Endothelial cell of umbilical vein (primary cell): ENCODE measurements at regions not wholly inside any gene's neighbourhood (a gene's known extent, or its start where the extent isn't known, plus 50 kb on each side); places are given as distances from the start of the nearest gene placed in this dataset.

Experiments used
- BruUV-seq: library from RNA; stranded (reverse); fragments of 400-500 nt; replicated peaks from 2 replicates; lab custom pipeline; 2021; lab: Mats Ljungman, UMichigan
- CTCF ChIA-PET: fragments of 300-600, 350-600 bp; sonication (Branson Sonifier 250); formaldehyde crosslinking; loops from one replicate; lab custom pipeline; 2021; ENCODE audit warnings: antibody characterized with exemption, inconsistent platforms; lab: Charles Lee
- POLR2A ChIA-PET: fragments of 300-600, 350-600 bp; sonication (Branson Sonifier 250); formaldehyde crosslinking; loops from one replicate; lab custom pipeline; 2021; ENCODE audit warnings: antibody characterized with exemption, inconsistent platforms; lab: Charles Lee
- DNase-seq: peaks from one replicate; pipeline ENCODE4 v3.0.0-alpha.2; 2011; ENCODE audit warnings: low read depth, low spot score
- FAIRE-seq: peaks from 2 replicates; lab custom pipeline; 2011; peaks lifted over from hg19 to GRCh38; lab: Jason Lieb, UNC
- H2AFZ ChIP-seq: 2 replicates; pipeline ENCODE4 v1.6.0; 2012; ENCODE audit warnings: low read depth, low read length, control low read depth, inconsistent platforms
- H3K27ac ChIP-seq: 2 replicates; pipeline ENCODE4 v1.5.1; 2011; ENCODE audit warnings: low read depth, mild to moderate bottlenecking, control low read depth, low read length, moderate library complexity; ENCODE audit not compliant: insufficient read depth
- H3K27me3 ChIP-seq, 2 experiments: 2 replicates each; pipeline versions ENCODE4 v1.6.0 to v1.6.1; 2011; ENCODE audit warnings: low read length in 2 of 2, mixed read lengths in 1 of 2; ENCODE audit not compliant: control insufficient read depth in 2 of 2, insufficient read depth in 2 of 2
- H3K36me3 ChIP-seq, 2 experiments: 2 replicates in 1 of 2; 3 replicates in 1 of 2; pipeline ENCODE4 v1.5.1; 2011; ENCODE audit warnings: low read length in 2 of 2, mild to moderate bottlenecking in 1 of 2, moderate library complexity in 1 of 2; ENCODE audit not compliant: control insufficient read depth in 2 of 2, insufficient read depth in 2 of 2; ENCODE audit errors: extremely low read depth in 1 of 2
- H3K4me1 ChIP-seq: 3 replicates; pipeline ENCODE4 v1.5.1; 2011; ENCODE audit warnings: mild to moderate bottlenecking, low read length; ENCODE audit not compliant: control insufficient read depth, insufficient read depth; ENCODE audit errors: extremely low read depth
- H3K4me2 ChIP-seq: 2 replicates; pipeline ENCODE4 v1.6.1; 2011; ENCODE audit warnings: low read length, control low read depth, mixed read lengths; ENCODE audit not compliant: insufficient read depth
- H3K4me3 ChIP-seq, 3 experiments: fragments of 200-600 bp in 1 of 3; sonication (generic), shearing (Covaris generic) in 1 of 3; replicated peaks in 1 of 3; 2 replicates each; pipeline ENCODE4 v1.5.1; 2011 to 2016; ENCODE audit warnings: control low read depth in 3 of 3, low read length in 3 of 3, mild to moderate bottlenecking in 2 of 3, inconsistent platforms in 1 of 3, low read depth in 1 of 3, moderate library complexity in 1 of 3; ENCODE audit not compliant: insufficient read depth in 1 of 3
- H3K79me2 ChIP-seq: 2 replicates; pipeline ENCODE4 v1.6.0; 2012; ENCODE audit warnings: low read length, inconsistent platforms; ENCODE audit not compliant: control insufficient read depth, insufficient read depth
- H3K9ac ChIP-seq: replicated peaks from 2 replicates; pipeline ENCODE3; 2011; ENCODE audit warnings: low read length, control low read depth; ENCODE audit not compliant: insufficient read depth; ENCODE audit errors: extremely low read depth
- H3K9me1 ChIP-seq: replicated peaks from 3 replicates; pipeline ENCODE4 v1.6.0; 2011; ENCODE audit warnings: mild to moderate bottlenecking, low read length; ENCODE audit not compliant: control insufficient read depth, insufficient read depth; ENCODE audit errors: extremely low read depth
- H3K9me3 ChIP-seq: replicated peaks from 2 replicates; pipeline ENCODE4 v1.5.1; 2012; ENCODE audit warnings: low read length, inconsistent platforms; ENCODE audit not compliant: control insufficient read depth, insufficient read depth
- H4K20me1 ChIP-seq: replicated peaks from 2 replicates; pipeline ENCODE3; 2011; ENCODE audit warnings: mild to moderate bottlenecking, low read length; ENCODE audit not compliant: control insufficient read depth, insufficient read depth; ENCODE audit errors: extremely low read depth
- CTCF ChIP-seq, 2 donors: IDR thresholded peaks; 1 replicate in 1 of 2; 2 replicates in 1 of 2; pipeline ENCODE4 v1.5.1; 2011; ENCODE audit warnings: low read length in 2 of 2, mild to moderate bottlenecking in 2 of 2, moderate library complexity in 2 of 2, control low read depth in 1 of 2, inconsistent platforms in 1 of 2, low read depth in 1 of 2; ENCODE audit not compliant: insufficient read depth in 1 of 2; ENCODE audit errors: extremely low read depth in 1 of 2
- EZH2 ChIP-seq: IDR thresholded peaks from 2 replicates; pipeline ENCODE4 v1.6.1; 2012; ENCODE audit warnings: borderline replicate concordance, low read depth, mild to moderate bottlenecking, moderate library complexity, low read length, inconsistent platforms; ENCODE audit not compliant: severe bottlenecking
- FOS ChIP-seq: IDR thresholded peaks from 2 replicates; pipeline ENCODE4 v1.6.1; 2011; ENCODE audit warnings: mild to moderate bottlenecking, low read length, moderate library complexity, borderline replicate concordance; ENCODE audit not compliant: insufficient read depth
- GATA2 ChIP-seq: IDR thresholded peaks from 2 replicates; pipeline ENCODE4 v1.7.0; 2011; ENCODE audit warnings: low read depth, mild to moderate bottlenecking, moderate library complexity, mixed read lengths, low read length; ENCODE audit not compliant: insufficient read length, insufficient read depth
- JUN ChIP-seq: IDR thresholded peaks from 2 replicates; pipeline ENCODE4 v1.6.1; 2011; ENCODE audit warnings: borderline replicate concordance, low read depth; ENCODE audit not compliant: insufficient read length, insufficient read depth
- MAX ChIP-seq: IDR thresholded peaks from 2 replicates; pipeline ENCODE4 v1.6.1; 2011; ENCODE audit not compliant: insufficient read depth, insufficient read length
- MYC ChIP-seq: IDR thresholded peaks from one replicate; pipeline ENCODE4 v1.6.1; 2011; ENCODE audit warnings: mild to moderate bottlenecking, low read depth, low read length
- POLR2A ChIP-seq: IDR thresholded peaks from 2 replicates; pipeline ENCODE4 v1.6.1; 2012; ENCODE audit warnings: low read depth, mild to moderate bottlenecking, control low read depth, low read length
- POLR2AphosphoS5 ChIP-seq: IDR thresholded peaks from 2 replicates; pipeline ENCODE4 v1.6.1; 2012; ENCODE audit warnings: low read depth, mild to moderate bottlenecking, control low read depth, low read length, moderate library complexity; ENCODE audit not compliant: insufficient read depth
- dilution Hi-C: fragments of 300-500 bp; cut with MboI; formaldehyde crosslinking; loops from one replicate; pipeline ENCODE4 v1.15.0; 2019; ENCODE audit warnings: low sequenced_read_pairs; ENCODE audit not compliant: extremely low pct_ligation_motif_present
- intact Hi-C: fragments of 100-400 bp; cut with micrococcal nuclease; formaldehyde crosslinking; loops from one replicate; pipeline ENCODE4 v1.10.0; 2022

- intact Hi-C loops: no loop called here
- no peaks in the 10 kb centered on the region for H3K9me3 ChIP-seq
- no peak overlapping the region for H3K9ac ChIP-seq
- H3K27ac ChIP-seq: no peak overlapping the region
- H3K4me1 ChIP-seq: no peaks in the 10 kb centered on the region
- H3K9me1 ChIP-seq: no peaks in the 10 kb centered on the region
- H3K4me3 ChIP-seq: no peak overlapping the region
- CTCF ChIA-PET: no interaction called here
- DNase-seq (no peak), FAIRE-seq (no peak)
- TF ChIP-seq POLR2A (no peak), JUN (no peak), MAX (no peak), POLR2AphosphoS5 (no peak)
- H3K36me3 ChIP-seq: no peaks in the 10 kb centered on the region
- no peaks in the 10 kb centered on the region for H3K27me3 ChIP-seq
- H4K20me1 ChIP-seq: no peaks in the 10 kb centered on the region
- no peak overlapping the region for H3K4me2 ChIP-seq
- H2AFZ ChIP-seq: no peak overlapping the region
- BruUV-seq: no TSS peak
- POLR2A ChIA-PET: no interaction called here
- H3K79me2 ChIP-seq: no peaks in the 10 kb centered on the region
- dilution Hi-C loops: no loop called here
Observed at GRCh38 chr6:164273491-164273890, 859.0 kb downstream of the QKI start.

- intact Hi-C loops: no loop called here
- no peaks in the 10 kb centered on the region for H3K36me3 ChIP-seq
- H3K27ac ChIP-seq: no peak overlapping the region
- no peaks in the 10 kb centered on the region for H3K9me1 ChIP-seq
- H3K27me3 ChIP-seq: no peaks in the 10 kb centered on the region
- H3K79me2 ChIP-seq: no peaks in the 10 kb centered on the region
- H2AFZ ChIP-seq: no peak overlapping the region
- POLR2A ChIA-PET: no interaction called here
- DNase-seq (no peak), FAIRE-seq (no peak)
- no peaks in the 10 kb centered on the region for H3K9me3 ChIP-seq
- TF ChIP-seq POLR2AphosphoS5: no peak
- TF ChIP-seq MAX: no peak
- TF ChIP-seq CTCF (IDR thresholded peaks at IDR 0.05; ENCODE audit: extremely low read depth in 1 of 2, insufficient read depth in 1 of 2, low read depth in 1 of 2, low read length in 2 of 2): no peak
- TF ChIP-seq EZH2: no peak
- no peak for TF ChIP-seq JUN
- TF ChIP-seq GATA2: no peak
- TF ChIP-seq FOS: no peak
- no peak for TF ChIP-seq POLR2A
- no peak for TF ChIP-seq MYC
- H3K4me2 ChIP-seq: no peak overlapping the region
- H4K20me1 ChIP-seq: no peaks in the 10 kb centered on the region
- H3K4me3 ChIP-seq: no peak overlapping the region
- BruUV-seq: no TSS peak
- no peak overlapping the region for H3K9ac ChIP-seq
- CTCF ChIA-PET: no interaction called here
- H3K4me1 ChIP-seq: no peaks in the 10 kb centered on the region
- dilution Hi-C loops: no loop called here
Observed at GRCh38 chr6:164266851-164267250, 852.3 kb downstream of the QKI start.
